ENCODE measurements at regions not wholly inside any gene's neighbourhood (a gene's known extent, or its start where the extent isn't known, plus 50 kb on each side); places are given as distances from the start of the nearest gene placed in this dataset.

DNA sequence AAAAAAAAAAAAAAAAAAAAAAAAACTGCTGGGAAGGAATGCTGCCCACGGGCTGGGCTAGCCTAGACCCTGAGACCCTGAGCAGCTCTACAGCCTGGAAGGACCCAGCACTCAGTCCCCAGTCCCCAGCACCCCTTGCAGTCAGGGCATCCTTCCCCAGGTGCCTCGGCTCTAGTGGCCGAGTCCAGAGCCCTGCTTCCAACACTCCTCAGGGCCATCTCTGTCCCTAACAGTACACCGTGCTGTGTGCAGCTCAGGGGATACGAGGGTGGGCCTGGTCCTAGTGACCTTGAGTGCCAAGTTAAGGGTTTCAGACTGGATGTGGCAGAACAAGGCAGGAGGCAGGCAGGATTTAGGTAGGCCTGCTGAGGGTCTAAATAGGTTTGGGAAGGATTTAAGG lies 50.2 kb upstream of the LRP8 start:
- no TSS peak for BruUV-seq (replicated peaks)
- Histone ChIP-seq H3K4me1 (ENCODE audit: control insufficient read depth, extremely low read depth, insufficient read depth, low read length) (no peaks in the 10 kb centered on the region), H3K27ac (ENCODE audit: insufficient read depth, low read depth, low read length) (no peak overlapping the region), H2AFZ (ENCODE audit: low read depth, low read length) (no peak overlapping the region), H3K9me3 (replicated peaks; ENCODE audit: control insufficient read depth, insufficient read depth, low read length) (no peaks in the 10 kb centered on the region), H3K9me1 (replicated peaks; ENCODE audit: control insufficient read depth, extremely low read depth, insufficient read depth, low read length) (no peaks in the 10 kb centered on the region), H3K79me2 (ENCODE audit: control insufficient read depth, insufficient read depth, low read length) (no peaks in the 10 kb centered on the region), H3K27me3 (ENCODE audit: control insufficient read depth in 2 of 2, insufficient read depth in 2 of 2, low read length in 2 of 2) (peaks cover 0 to 3% of the 10 kb centered on the region in 2 experiments), H3K4me3 (replicated peaks in 1 of 3; ENCODE audit: insufficient read depth in 1 of 3, low read depth in 1 of 3, low read length in 3 of 3) (no peak overlapping the region), H3K9ac (replicated peaks; ENCODE audit: extremely low read depth, insufficient read depth, low read length) (no peak overlapping the region), H4K20me1 (replicated peaks; ENCODE audit: control insufficient read depth, extremely low read depth, insufficient read depth, low read length) (no peaks in the 10 kb centered on the region), H3K4me2 (ENCODE audit: insufficient read depth, low read length) (no peak overlapping the region), H3K36me3 (ENCODE audit: control insufficient read depth in 2 of 2, extremely low read depth in 1 of 2, insufficient read depth in 2 of 2, low read length in 2 of 2) (no peaks in the 10 kb centered on the region)
- no peak for FAIRE-seq
- TF ChIP-seq, protein P1, sequence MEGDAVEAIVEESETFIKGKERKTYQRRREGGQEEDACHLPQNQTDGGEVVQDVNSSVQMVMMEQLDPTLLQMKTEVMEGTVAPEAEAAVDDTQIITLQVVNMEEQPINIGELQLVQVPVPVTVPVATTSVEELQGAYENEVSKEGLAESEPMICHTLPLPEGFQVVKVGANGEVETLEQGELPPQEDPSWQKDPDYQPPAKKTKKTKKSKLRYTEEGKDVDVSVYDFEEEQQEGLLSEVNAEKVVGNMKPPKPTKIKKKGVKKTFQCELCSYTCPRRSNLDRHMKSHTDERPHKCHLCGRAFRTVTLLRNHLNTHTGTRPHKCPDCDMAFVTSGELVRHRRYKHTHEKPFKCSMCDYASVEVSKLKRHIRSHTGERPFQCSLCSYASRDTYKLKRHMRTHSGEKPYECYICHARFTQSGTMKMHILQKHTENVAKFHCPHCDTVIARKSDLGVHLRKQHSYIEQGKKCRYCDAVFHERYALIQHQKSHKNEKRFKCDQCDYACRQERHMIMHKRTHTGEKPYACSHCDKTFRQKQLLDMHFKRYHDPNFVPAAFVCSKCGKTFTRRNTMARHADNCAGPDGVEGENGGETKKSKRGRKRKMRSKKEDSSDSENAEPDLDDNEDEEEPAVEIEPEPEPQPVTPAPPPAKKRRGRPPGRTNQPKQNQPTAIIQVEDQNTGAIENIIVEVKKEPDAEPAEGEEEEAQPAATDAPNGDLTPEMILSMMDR (IDR thresholded peaks at IDR 0.05; ENCODE audit: extremely low read depth in 1 of 2, insufficient read depth in 1 of 2, low read depth in 1 of 2, low read length in 2 of 2): no peak
- TF ChIP-seq FOS (IDR thresholded peaks at IDR 0.05; ENCODE audit: borderline replicate concordance, insufficient read depth, low read length) (no peak), MYC (IDR thresholded peaks at IDR 0.05; ENCODE audit: low read depth, low read length) (no peak), GATA2 (IDR thresholded peaks at IDR 0.05; ENCODE audit: insufficient read depth, insufficient read length, low read depth, low read length) (no peak), EZH2 (IDR thresholded peaks at IDR 0.05; ENCODE audit: borderline replicate concordance, low read depth, low read length, severe bottlenecking) (no peak), POLR2AphosphoS5 (IDR thresholded peaks at IDR 0.05; ENCODE audit: insufficient read depth, low read depth, low read length) (no peak), POLR2A (IDR thresholded peaks at IDR 0.05; ENCODE audit: low read depth, low read length) (no peak), JUN (IDR thresholded peaks at IDR 0.05; ENCODE audit: borderline replicate concordance, insufficient read depth, insufficient read length, low read depth) (no peak)
- TF ChIP-seq, protein P2, sequence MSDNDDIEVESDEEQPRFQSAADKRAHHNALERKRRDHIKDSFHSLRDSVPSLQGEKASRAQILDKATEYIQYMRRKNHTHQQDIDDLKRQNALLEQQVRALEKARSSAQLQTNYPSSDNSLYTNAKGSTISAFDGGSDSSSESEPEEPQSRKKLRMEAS (IDR thresholded peaks at IDR 0.05; ENCODE audit: insufficient read depth, insufficient read length): no peak
- dilution Hi-C loops (cut with MboI; ENCODE audit: extremely low pct_ligation_motif_present, low sequenced_read_pairs) (no loop called here), intact Hi-C loops (cut with micrococcal nuclease) (no loop called here)
- ChIA-PET CTCF (no interaction called here), POLR2A (no interaction called here)
- no peak for DNase-seq (ENCODE audit: low read depth, low spot score)

Measured in endothelial cell of umbilical vein (primary cell).